Left lung (tissue), 4 donors: ENCODE measurements at regions not wholly inside any gene's neighbourhood (a gene's known extent, or its start where the extent isn't known, plus 50 kb on each side); places are given as distances from the start of the nearest gene placed in this dataset.

Experiments
- ATAC-seq: fragments of 200-7000 bp; cut with Tn5 transposase; one replicate; pipeline ENCODE4 v1.9.1; 2020; ENCODE audit warnings: moderate library complexity
- DNase-seq, 4 donors: peaks; one replicate each; pipeline ENCODE4 v3.0.0-alpha.2; 2013 to 2020
- H3K27ac ChIP-seq, 2 donors: fragments of 200-600 bp; sonication (generic) in 1 of 2; one replicate each; pipeline versions ENCODE4 v1.5.0 to v1.8.0; 2020 to 2021
- H3K27me3 ChIP-seq, 2 donors: fragments of 200-600 bp; sonication (generic) in 1 of 2; one replicate each; pipeline versions ENCODE4 v1.5.0 to v1.8.0; 2020 to 2021
- H3K36me3 ChIP-seq, 2 donors: fragments of 200-600 bp; sonication (generic) in 1 of 2; one replicate each; pipeline versions ENCODE4 v1.5.0 to v1.8.0; 2020 to 2021
- H3K4me1 ChIP-seq, 2 donors: fragments of 200-600 bp; one replicate each; pipeline ENCODE4 v1.8.0; 2021
- H3K4me3 ChIP-seq, 2 donors: fragments of 200-600 bp; sonication (generic) in 1 of 2; one replicate each; pipeline versions ENCODE4 v1.5.0 to v1.8.0; 2020 to 2021; ENCODE audit warnings: mild to moderate bottlenecking in 1 of 2
- H3K9me3 ChIP-seq, 2 donors: fragments of 200-600 bp; sonication (generic) in 1 of 2; one replicate each; pipeline versions ENCODE4 v1.5.0 to v1.8.0; 2020 to 2021
- CTCF ChIP-seq, 2 donors: fragments of 200-600 bp; sonication (generic) in 1 of 2; IDR thresholded peaks; one replicate each; pipeline versions ENCODE4 v1.5.0 to v1.8.0; 2021; ENCODE audit warnings: antibody characterized with exemption in 2 of 2
- intact Hi-C, 2 donors: fragments of 100-400 bp; cut with DNase I; formaldehyde crosslinking; loops; one replicate each; pipeline versions ENCODE4 v1.11.2 to v1.14.2; 2022
- donor health status: DM: no; HTN: yes; CAD: no.
- donor health status: DM: no; HTN: no; CAD: no.

GRCh38 chr5:52587131-52587530 lies 200.6 kb upstream of the ITGA1 start:
- no peaks in the 10 kb centered on the region for H3K27me3 ChIP-seq
- H3K9me3 ChIP-seq: no peaks in the 10 kb centered on the region
- H3K36me3 ChIP-seq: no peaks in the 10 kb centered on the region
- no peak for ATAC-seq
- H3K27ac ChIP-seq: no peak overlapping the region
- H3K4me3 ChIP-seq: no peak overlapping the region
- no peaks in the 10 kb centered on the region for H3K4me1 ChIP-seq
- no peak for TF ChIP-seq CTCF (IDR thresholded peaks at IDR 0.05)
- no peak for DNase-seq
- intact Hi-C loops: no loop called here

GRCh38 chr5:52597625-52598024 lies 190.1 kb upstream of the ITGA1 start:
- no peak for TF ChIP-seq CTCF (IDR thresholded peaks at IDR 0.05)
- Histone ChIP-seq H3K9me3 (no peaks in the 10 kb centered on the region), H3K4me1 (no peaks in the 10 kb centered on the region), H3K27ac (no peak overlapping the region), H3K36me3 (no peaks in the 10 kb centered on the region), H3K27me3 (no peaks in the 10 kb centered on the region), H3K4me3 (no peak overlapping the region)
- DNase-seq: no peak
- intact Hi-C loops: no loop called here
- no peak for ATAC-seq

DNA sequence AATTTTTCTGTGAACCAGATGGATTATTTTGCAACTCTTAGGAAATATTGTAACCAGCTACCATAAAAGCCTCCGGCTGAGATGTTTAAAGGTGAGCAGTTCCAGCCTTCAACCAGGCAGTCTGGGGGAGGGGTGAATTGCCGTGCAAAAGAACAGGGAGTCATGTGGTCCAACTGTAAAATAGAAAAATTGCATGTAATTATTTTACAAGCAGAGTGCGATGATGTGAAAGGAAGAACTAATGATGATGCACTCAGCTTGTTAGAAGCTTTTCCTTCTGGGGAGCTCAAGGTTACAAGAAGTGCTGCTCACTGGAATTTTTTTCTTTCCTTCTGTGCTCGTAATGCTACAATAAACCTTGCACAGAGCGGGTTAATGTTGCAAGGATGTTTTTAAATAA lies 188.7 kb upstream of the ITGA1 start:
- ATAC-seq: no peak
- TF ChIP-seq CTCF (IDR thresholded peaks at IDR 0.05): no peak
- Histone ChIP-seq H3K27ac (no peak overlapping the region), H3K9me3 (no peaks in the 10 kb centered on the region), H3K4me3 (no peak overlapping the region), H3K36me3 (no peaks in the 10 kb centered on the region), H3K4me1 (no peaks in the 10 kb centered on the region), H3K27me3 (no peaks in the 10 kb centered on the region)
- intact Hi-C loops: no loop called here
- DNase-seq: no peak

- no peak for TF ChIP-seq CTCF (IDR thresholded peaks at IDR 0.05)
- H3K9me3 ChIP-seq: no peaks in the 10 kb centered on the region
- H3K36me3 ChIP-seq: no peaks in the 10 kb centered on the region
- no peaks in the 10 kb centered on the region for H3K27me3 ChIP-seq
- no peaks in the 10 kb centered on the region for H3K4me1 ChIP-seq
- no peak for DNase-seq
- H3K4me3 ChIP-seq: no peak overlapping the region
- no peak for ATAC-seq
- H3K27ac ChIP-seq: no peak overlapping the region
- intact Hi-C loops: no loop called here
Observed at GRCh38 chr5:52603778-52604554, 183.8 kb upstream of the ITGA1 start.

DNA sequence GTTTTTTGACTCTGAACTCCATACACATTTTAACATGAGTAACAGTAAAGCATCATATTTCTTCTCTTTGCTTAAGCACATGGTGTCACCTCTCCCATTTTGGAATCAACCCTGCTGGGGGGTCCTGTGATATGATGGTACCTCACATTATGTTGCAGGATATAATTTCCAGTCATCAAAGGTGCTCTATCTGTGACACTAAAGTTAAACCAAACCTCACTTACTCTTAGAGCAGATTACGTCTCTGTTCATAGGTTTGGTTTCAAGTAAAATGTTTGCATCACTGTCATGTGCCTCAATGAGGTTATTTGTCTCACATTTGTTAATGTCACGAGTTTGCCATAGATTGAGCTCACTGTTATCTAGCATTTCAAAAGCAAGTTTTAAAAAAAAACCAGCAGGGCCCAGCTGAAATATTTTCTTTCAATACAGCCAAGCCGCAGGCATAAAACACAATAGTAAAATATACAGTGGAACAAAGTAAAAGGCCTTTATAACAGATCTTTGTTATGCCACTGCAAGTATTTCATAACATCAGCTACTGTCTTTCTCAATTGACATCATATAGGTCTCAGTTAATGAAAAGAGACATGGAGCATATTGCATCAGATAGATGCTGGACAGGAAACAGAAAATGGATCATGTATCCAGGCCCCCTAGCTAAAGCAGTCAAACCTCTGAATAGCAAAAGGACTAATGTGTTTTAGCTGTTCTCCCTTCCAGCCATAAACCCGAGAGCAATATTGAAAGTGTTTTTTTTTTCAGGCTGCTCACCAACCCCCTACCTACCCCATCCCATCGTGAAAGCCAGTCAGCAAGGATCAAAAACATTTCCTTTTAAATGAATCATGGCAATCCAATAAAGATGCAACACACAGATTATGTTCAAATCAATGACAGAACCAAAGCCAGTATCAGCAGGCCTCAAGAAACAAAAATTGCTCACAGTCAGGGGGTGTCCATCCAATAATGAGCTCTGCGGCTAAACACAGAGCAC lies 182.1 kb upstream of the ITGA1 start:
- DNase-seq (no peak), ATAC-seq (no peak)
- H3K36me3 ChIP-seq: no peaks in the 10 kb centered on the region
- no peaks in the 10 kb centered on the region for H3K4me1 ChIP-seq
- no peaks in the 10 kb centered on the region for H3K27me3 ChIP-seq
- H3K4me3 ChIP-seq: no peak overlapping the region
- H3K9me3 ChIP-seq: no peaks in the 10 kb centered on the region
- intact Hi-C loops: no loop called here
- no peak overlapping the region for H3K27ac ChIP-seq
- no peak for TF ChIP-seq CTCF (IDR thresholded peaks at IDR 0.05)
